Ovary (tissue), 7 donors: ENCODE measurements at regions not wholly inside any gene's neighbourhood (a gene's known extent, or its start where the extent isn't known, plus 50 kb on each side); places are given as distances from the start of the nearest gene placed in this dataset.

Source experiments
- DNase-seq, 5 donors: peaks; one replicate each; pipeline ENCODE4 v3.0.0-alpha.2; 2019 to 2020
- H3K27ac ChIP-seq, 2 donors: fragments of 200-600 bp; one replicate each; pipeline versions ENCODE4 v1.5.1 to v1.8.0; 2019 to 2022
- H3K27me3 ChIP-seq: fragments of 200-600 bp; one replicate; pipeline ENCODE4 v1.8.0; 2022
- H3K36me3 ChIP-seq: fragments of 200-600 bp; sonication (generic); one replicate; pipeline ENCODE4 v1.5.1; 2019
- H3K4me1 ChIP-seq: one replicate; pipeline ENCODE4 v1.8.1; 2013; ENCODE audit warnings: mild to moderate bottlenecking, moderate library complexity; ENCODE audit not compliant: insufficient read depth
- H3K4me3 ChIP-seq: fragments of 200-600 bp; sonication (generic); one replicate; pipeline ENCODE4 v1.5.1; 2017
- H3K9me3 ChIP-seq, 2 donors: fragments of 200-600 bp in 1 of 2; sonication (generic) in 1 of 2; one replicate each; pipeline versions ENCODE4 v1.5.1 to v1.8.1; 2013 to 2019; ENCODE audit warnings: mild to moderate bottlenecking in 1 of 2, moderate library complexity in 1 of 2
- EP300 ChIP-seq: sonication (generic); formaldehyde crosslinking; IDR thresholded peaks from one replicate; pipeline ENCODE4 v1.6.1; 2017; ENCODE audit warnings: antibody characterized with exemption
- POLR2A ChIP-seq: fragments of 450-650 bp; IDR thresholded peaks from one replicate; pipeline ENCODE4 v1.6.1; 2017; ENCODE audit warnings: antibody characterized with exemption, mild to moderate bottlenecking, moderate library complexity
- WGBS, 3 donors: extraction: QIAGEN DNeasy Blood & Tissue Kit in 1 of 3; methylation state at CpG; one replicate each; pipeline versions ENCODE4 v1.1.5 to v1.1.7; 2013 to 2017; 5-methylcytosine and 5-hydroxymethylcytosine counted together
- intact Hi-C, 4 donors: fragments of 100-400 bp; cut with DNase I; formaldehyde crosslinking; loops; one replicate each; pipeline versions ENCODE4 v1.11.0 to v1.15.1; 2022 to 2023
- TF ChIP-seq, protein P1 (sequence below), 3 donors: fragments of 450-650 bp in 2 of 3; fragments of 200-600 bp in 1 of 3; IDR thresholded peaks; one replicate each; pipeline versions ENCODE4 v1.5.1 to v1.8.0; 2016 to 2022; ENCODE audit warnings: antibody characterized with exemption in 3 of 3, mild to moderate bottlenecking in 1 of 3
- donor health status: DM: no; HTN: no; CAD: no; lungs with moderate emphysema.
- donor health status: DM: no; HTN: no; CAD: no.
- donor health status: Bipolar disorder and iron deficiency.
- donor health status: DM: no; HTN: no; CAD: no.
- donor health status: DM: yes; HTN: yes; CAD: no.

DNA sequence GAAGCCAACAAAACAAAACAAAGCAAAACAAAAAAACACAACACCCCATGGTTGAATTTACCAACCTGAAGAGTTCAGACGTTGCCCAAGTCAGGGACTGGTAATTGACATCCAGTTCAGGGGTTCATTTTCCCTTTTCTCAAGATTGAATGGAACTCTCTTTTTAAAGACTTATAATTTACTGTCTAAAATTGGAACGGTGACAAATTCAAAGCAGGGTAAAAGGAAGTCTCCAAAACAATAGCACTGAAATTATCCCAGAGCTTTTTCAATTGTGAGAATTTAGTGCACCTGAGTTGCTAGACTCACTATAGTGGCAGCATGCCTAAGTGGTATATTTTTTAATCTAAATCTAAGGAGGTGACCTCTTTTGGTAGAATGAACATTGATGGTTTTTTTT lies 90.9 kb upstream of the PREP start:
- TF ChIP-seq, protein P1, sequence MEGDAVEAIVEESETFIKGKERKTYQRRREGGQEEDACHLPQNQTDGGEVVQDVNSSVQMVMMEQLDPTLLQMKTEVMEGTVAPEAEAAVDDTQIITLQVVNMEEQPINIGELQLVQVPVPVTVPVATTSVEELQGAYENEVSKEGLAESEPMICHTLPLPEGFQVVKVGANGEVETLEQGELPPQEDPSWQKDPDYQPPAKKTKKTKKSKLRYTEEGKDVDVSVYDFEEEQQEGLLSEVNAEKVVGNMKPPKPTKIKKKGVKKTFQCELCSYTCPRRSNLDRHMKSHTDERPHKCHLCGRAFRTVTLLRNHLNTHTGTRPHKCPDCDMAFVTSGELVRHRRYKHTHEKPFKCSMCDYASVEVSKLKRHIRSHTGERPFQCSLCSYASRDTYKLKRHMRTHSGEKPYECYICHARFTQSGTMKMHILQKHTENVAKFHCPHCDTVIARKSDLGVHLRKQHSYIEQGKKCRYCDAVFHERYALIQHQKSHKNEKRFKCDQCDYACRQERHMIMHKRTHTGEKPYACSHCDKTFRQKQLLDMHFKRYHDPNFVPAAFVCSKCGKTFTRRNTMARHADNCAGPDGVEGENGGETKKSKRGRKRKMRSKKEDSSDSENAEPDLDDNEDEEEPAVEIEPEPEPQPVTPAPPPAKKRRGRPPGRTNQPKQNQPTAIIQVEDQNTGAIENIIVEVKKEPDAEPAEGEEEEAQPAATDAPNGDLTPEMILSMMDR (IDR thresholded peaks at IDR 0.05) = no peak
- TF ChIP-seq POLR2A (no peak), EP300 (no peak)
- no peaks in the 10 kb centered on the region for H3K9me3 ChIP-seq
- peaks cover 13% of the 10 kb centered on the region for H3K4me1 ChIP-seq
- H3K4me3 ChIP-seq = no peak overlapping the region
- DNase-seq = no peak
- intact Hi-C loops = loop anchor here in 2 of 4 donors (10.0 kb wide), 2 partner anchors 501 to 591 kb away; partner anchors contain the start of gene PRDM1 (in 1 of the 2)
- no peaks in the 10 kb centered on the region for H3K27me3 ChIP-seq
- H3K36me3 ChIP-seq = no peaks in the 10 kb centered on the region
- H3K27ac ChIP-seq = peak overlapping the region in 1 of 2 donors; percentile 74
- WGBS, 3 donors = 32 to 40% (median 34%) methylated on average over 2 of the region's 2 CpGs

- Histone ChIP-seq H3K27me3 (no peaks in the 10 kb centered on the region), H3K27ac (peak overlapping the region; percentile 33 to 74), H3K4me1 (peaks cover 13% of the 10 kb centered on the region), H3K4me3 (no peak overlapping the region), H3K9me3 (no peaks in the 10 kb centered on the region), H3K36me3 (no peaks in the 10 kb centered on the region)
- TF ChIP-seq POLR2A (no peak), EP300 (no peak)
- TF ChIP-seq, protein P1 (IDR thresholded peaks at IDR 0.05) = no peak
- intact Hi-C loops = loop anchor here in 2 of 4 donors (10.0 kb wide), 2 partner anchors 502 to 592 kb away; partner anchors contain the start of gene PRDM1 (in 1 of the 2)
- DNase-seq = peak in 2 of 5 donors; percentile 26 to 33
These were observed 90.1 kb upstream of the PREP start for GRCh38 chr6:105492706-105493673.

- WGBS, 3 donors = 88 to 91% (median 88%) methylated on average over 2 of the region's 2 CpGs
- peaks cover 15% of the 10 kb centered on the region for H3K4me1 ChIP-seq
- TF ChIP-seq POLR2A = no peak
- TF ChIP-seq EP300 = no peak
- no peaks in the 10 kb centered on the region for H3K9me3 ChIP-seq
- DNase-seq = no peak
- H3K36me3 ChIP-seq = no peaks in the 10 kb centered on the region
- H3K27me3 ChIP-seq = no peaks in the 10 kb centered on the region
- no peak overlapping the region for H3K27ac ChIP-seq
- H3K4me3 ChIP-seq = no peak overlapping the region
- intact Hi-C loops = loop anchor here in 3 of 4 donors (10.0 kb wide), 3 partner anchors 506 to 736 kb away; partner anchors contain the start of gene PRDM1 (in 2 of the 3)
These were observed 86.3 kb upstream of the PREP start for GRCh38 chr6:105489216-105489530.

DNA sequence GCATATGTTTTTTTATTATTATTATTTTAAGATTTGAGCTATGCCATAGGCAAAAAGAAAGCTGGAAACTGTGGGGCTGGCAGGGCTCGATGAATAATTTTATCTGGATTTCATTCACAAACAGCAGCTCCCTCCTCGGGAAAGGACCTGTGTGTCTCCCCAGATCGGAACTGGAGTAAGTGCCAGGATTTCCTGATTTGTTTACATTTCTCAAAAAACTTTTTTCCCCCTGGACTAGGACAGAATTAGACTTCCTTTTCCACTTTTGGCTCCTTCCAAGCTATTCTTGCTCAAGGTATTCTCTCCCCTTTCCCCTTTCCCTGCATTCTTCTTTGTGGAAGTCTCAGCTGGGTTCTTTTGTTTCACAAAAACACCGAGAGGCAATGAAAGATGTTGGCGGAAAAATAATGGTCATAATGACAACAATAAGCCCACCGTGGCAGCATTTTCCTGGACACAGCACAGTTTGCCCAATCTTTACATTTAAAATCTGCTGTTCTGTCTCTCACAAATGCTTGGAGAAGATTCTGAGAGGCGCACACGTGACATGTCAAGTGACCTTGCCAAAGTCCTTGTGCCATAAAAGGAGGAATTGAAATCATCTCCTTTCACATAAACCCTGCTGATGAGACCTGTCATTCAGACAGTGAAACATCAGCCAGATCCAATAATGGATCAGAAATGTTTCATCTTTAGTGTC lies 85.8 kb upstream of the PREP start:
- H3K4me3 ChIP-seq = no peak overlapping the region

More for the DNA sequence above, 85.8 kb upstream of the PREP start:
- H3K27ac ChIP-seq = no peak overlapping the region
- intact Hi-C loops = loop anchor here in 3 of 4 donors (10.0 kb wide), 3 partner anchors 506 to 736 kb away; partner anchors contain the start of gene PRDM1 (in 2 of the 3)
- H3K27me3 ChIP-seq = no peaks in the 10 kb centered on the region
- peaks cover 15% of the 10 kb centered on the region for H3K4me1 ChIP-seq
- H3K36me3 ChIP-seq = no peaks in the 10 kb centered on the region
- TF ChIP-seq EP300 = no peak
- TF ChIP-seq, protein P1 (IDR thresholded peaks at IDR 0.05) = no peak
- TF ChIP-seq POLR2A = no peak
- H3K9me3 ChIP-seq = no peaks in the 10 kb centered on the region
- DNase-seq = no peak
- 28 to 37% (median 31%) methylated on average over 8 of the region's 8 CpGs for WGBS, 3 donors
